HFFc6 (cell line): ENCODE measurements at regions not wholly inside any gene's neighbourhood (a gene's known extent, or its start where the extent isn't known, plus 50 kb on each side); places are given as distances from the start of the nearest gene placed in this dataset.
"Not testable (repeated sequence)": the region's sequence is repeated elsewhere in the genome, so short reads cannot be mapped to it uniquely, and the experiment has no call there.

Experiments
- DNase-seq: peaks from one replicate; pipeline ENCODE4 v3.0.0-alpha.2; 2018
- H3K27ac Mint-ChIP-seq: 2 replicates; pipeline ENCODE4 v1.8.0; 2020; ENCODE audit warnings: mild to moderate bottlenecking, mixed read lengths
- H3K27me3 Mint-ChIP-seq: 2 replicates; pipeline ENCODE4 v1.8.0; 2021; ENCODE audit warnings: mild to moderate bottlenecking, moderate library complexity, mixed read lengths; ENCODE audit not compliant: insufficient read depth
- H3K36me3 Mint-ChIP-seq: 2 replicates; pipeline ENCODE4 v1.8.0; 2021; ENCODE audit warnings: low read depth, mixed read lengths
- H3K4me1 Mint-ChIP-seq: 2 replicates; pipeline ENCODE4 v1.8.0; 2020; ENCODE audit warnings: low read depth, mixed read lengths
- H3K4me3 Mint-ChIP-seq: 2 replicates; pipeline ENCODE4 v1.8.0; 2020; ENCODE audit warnings: mild to moderate bottlenecking, moderate library complexity, mixed read lengths
- H3K9me3 Mint-ChIP-seq: 2 replicates; pipeline ENCODE4 v1.8.0; 2020; ENCODE audit warnings: mild to moderate bottlenecking, mixed read lengths
- TF ChIP-seq, protein P1 (sequence below): fragments of 200-600 bp; sonication (generic); IDR thresholded peaks from 2 replicates; pipeline ENCODE4 v1.5.0; 2021; ENCODE audit warnings: antibody characterized with exemption, mild to moderate bottlenecking

DNA sequence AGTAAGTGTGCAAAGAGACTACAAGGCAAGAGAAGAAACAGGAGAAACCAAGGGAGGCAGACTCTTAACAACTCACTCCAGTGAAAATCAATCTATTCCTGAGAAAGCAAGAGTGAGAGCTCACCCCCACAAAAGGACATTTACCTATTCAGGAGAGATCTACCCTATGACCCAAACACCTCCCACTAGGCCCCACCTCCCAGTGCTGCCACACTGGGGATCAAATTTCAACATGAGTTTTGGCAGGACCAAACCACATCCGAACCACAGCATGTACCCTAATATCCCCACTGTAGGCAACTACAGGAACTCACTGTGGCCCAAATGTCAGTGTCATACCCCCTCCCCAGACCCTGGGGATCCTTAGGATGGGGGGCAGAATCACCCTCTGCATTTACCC, 526.2 kb upstream of the B3GAT1 start:
- Mint-ChIP-seq H3K4me1 (no peaks in the 10 kb centered on the region), H3K27me3 (no peaks in the 10 kb centered on the region), H3K27ac (no peak overlapping the region), H3K36me3 (peaks cover 7% of the 10 kb centered on the region; the same call in 1 of the 2 replicates), H3K9me3 (peaks cover 39% of the 10 kb centered on the region), H3K4me3 (no peak overlapping the region)
- DNase-seq = no peak
- TF ChIP-seq, protein P1, sequence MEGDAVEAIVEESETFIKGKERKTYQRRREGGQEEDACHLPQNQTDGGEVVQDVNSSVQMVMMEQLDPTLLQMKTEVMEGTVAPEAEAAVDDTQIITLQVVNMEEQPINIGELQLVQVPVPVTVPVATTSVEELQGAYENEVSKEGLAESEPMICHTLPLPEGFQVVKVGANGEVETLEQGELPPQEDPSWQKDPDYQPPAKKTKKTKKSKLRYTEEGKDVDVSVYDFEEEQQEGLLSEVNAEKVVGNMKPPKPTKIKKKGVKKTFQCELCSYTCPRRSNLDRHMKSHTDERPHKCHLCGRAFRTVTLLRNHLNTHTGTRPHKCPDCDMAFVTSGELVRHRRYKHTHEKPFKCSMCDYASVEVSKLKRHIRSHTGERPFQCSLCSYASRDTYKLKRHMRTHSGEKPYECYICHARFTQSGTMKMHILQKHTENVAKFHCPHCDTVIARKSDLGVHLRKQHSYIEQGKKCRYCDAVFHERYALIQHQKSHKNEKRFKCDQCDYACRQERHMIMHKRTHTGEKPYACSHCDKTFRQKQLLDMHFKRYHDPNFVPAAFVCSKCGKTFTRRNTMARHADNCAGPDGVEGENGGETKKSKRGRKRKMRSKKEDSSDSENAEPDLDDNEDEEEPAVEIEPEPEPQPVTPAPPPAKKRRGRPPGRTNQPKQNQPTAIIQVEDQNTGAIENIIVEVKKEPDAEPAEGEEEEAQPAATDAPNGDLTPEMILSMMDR = no peak

DNA sequence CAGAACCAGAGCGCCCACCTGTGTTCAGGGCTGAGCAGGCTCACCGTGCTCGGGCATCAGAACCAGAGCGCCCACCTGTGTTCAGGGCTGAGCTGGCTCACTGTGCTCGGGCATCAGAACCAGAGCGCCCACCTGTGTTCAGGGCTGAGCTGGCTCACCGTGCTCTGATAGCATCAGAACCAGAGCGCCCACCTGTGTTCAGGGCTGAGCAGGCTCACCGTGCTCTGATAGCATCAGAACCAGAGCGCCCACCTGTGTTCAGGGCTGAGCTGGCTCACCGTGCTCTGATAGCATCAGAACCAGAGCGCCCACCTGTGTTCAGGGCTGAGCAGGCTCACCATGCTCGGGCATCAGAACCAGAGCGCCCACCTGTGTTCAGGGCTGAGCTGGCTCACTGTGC, 525.2 kb upstream of the B3GAT1 start:
- H3K9me3 Mint-ChIP-seq = peaks cover 40% of the 10 kb centered on the region
- not testable (repeated sequence) for H3K27me3 Mint-ChIP-seq, H3K4me3 Mint-ChIP-seq, H3K27ac Mint-ChIP-seq, H3K36me3 Mint-ChIP-seq, DNase-seq, H3K4me1 Mint-ChIP-seq

- TF ChIP-seq, protein P1 = no peak
- no peaks in the 10 kb centered on the region for H3K4me1 Mint-ChIP-seq
- no peaks in the 10 kb centered on the region for H3K27me3 Mint-ChIP-seq
- no peak overlapping the region for H3K4me3 Mint-ChIP-seq
- H3K9me3 Mint-ChIP-seq = peaks cover 55% of the 10 kb centered on the region
- no peak for DNase-seq
- no peak overlapping the region for H3K27ac Mint-ChIP-seq
- no peaks in the 10 kb centered on the region; the same call in 1 of the 2 replicates for H3K36me3 Mint-ChIP-seq
Observed at GRCh38 chr11:134932761-134933160, 520.7 kb upstream of the B3GAT1 start.

DNA sequence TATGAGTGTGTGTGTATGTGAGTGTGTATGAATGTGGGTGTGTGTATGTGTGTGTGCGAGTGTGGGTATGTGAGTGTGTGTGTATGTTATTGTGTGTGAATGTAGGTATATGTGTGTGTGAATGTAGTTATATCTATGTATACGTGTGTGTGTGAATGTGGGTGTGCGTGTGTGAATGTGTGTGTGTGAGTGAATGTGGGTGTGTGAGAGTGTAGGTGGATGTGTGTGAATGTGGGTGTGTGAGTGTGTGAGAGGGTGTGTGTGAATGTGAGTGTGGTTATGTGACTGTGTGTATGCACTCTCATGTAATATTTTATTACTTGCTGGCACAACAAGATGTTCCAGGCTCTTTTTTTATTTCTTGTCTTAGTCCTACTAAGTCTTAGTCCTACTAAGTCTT, 513.4 kb upstream of the B3GAT1 start:
- Mint-ChIP-seq H3K4me3 (no peak overlapping the region), H3K9me3 (peaks cover 59% of the 10 kb centered on the region), H3K27ac (no peak overlapping the region), H3K4me1 (no peaks in the 10 kb centered on the region), H3K27me3 (no peaks in the 10 kb centered on the region), H3K36me3 (no peaks in the 10 kb centered on the region; the same call in none of the 2 replicates)
- TF ChIP-seq, protein P1 = no peak
- DNase-seq = no peak

- H3K27ac Mint-ChIP-seq = no peak overlapping the region
- H3K9me3 Mint-ChIP-seq = peaks cover 57% of the 10 kb centered on the region
- H3K4me3 Mint-ChIP-seq = no peak overlapping the region
- no peaks in the 10 kb centered on the region for H3K27me3 Mint-ChIP-seq
- DNase-seq = no peak
- TF ChIP-seq, protein P1 = no peak
- no peaks in the 10 kb centered on the region; the same call in 1 of the 2 replicates for H3K36me3 Mint-ChIP-seq
- no peaks in the 10 kb centered on the region for H3K4me1 Mint-ChIP-seq
Observed at GRCh38 chr11:134923441-134923840, 511.4 kb upstream of the B3GAT1 start.

GRCh38 chr11:134921938-134922337, 509.9 kb upstream of the B3GAT1 start:
- Mint-ChIP-seq H3K4me1 (no peaks in the 10 kb centered on the region), H3K27ac (no peak overlapping the region), H3K27me3 (no peaks in the 10 kb centered on the region), H3K4me3 (no peak overlapping the region), H3K9me3 (peaks cover 59% of the 10 kb centered on the region), H3K36me3 (no peaks in the 10 kb centered on the region; the same call in 1 of the 2 replicates)
- DNase-seq = no peak
- TF ChIP-seq, protein P1 = no peak
